ENCODE measurements at regions not wholly inside any gene's neighbourhood (a gene's known extent, or its start where the extent isn't known, plus 50 kb on each side); places are given as distances from the start of the nearest gene placed in this dataset.
"Not testable (repeated sequence)": the region's sequence is repeated elsewhere in the genome, so short reads cannot be mapped to it uniquely, and the experiment has no call there.

- no peak for DNase-seq (ENCODE audit: low read depth in 2 of 2)
Measured at GRCh38 chr3:13138833-13139145, 65.6 kb upstream of the IQSEC1 start.

GRCh38 chr3:13137941-13138832 is 65.0 kb upstream of the IQSEC1 start:
- peak in 1 of 2 donors; percentile 4 for DNase-seq (ENCODE audit: low read depth in 2 of 2)

GRCh38 chr3:13136848-13137247 is 63.6 kb upstream of the IQSEC1 start:
- DNase-seq (ENCODE audit: low read depth in 2 of 2): not testable (repeated sequence)

GRCh38 chr3:13136426-13136825 is 63.2 kb upstream of the IQSEC1 start:
- DNase-seq (ENCODE audit: low read depth in 2 of 2): no peak

GRCh38 chr3:13135811-13136321 is 62.6 kb upstream of the IQSEC1 start:
- DNase-seq (ENCODE audit: low read depth in 2 of 2): no peak

- no peak for DNase-seq (ENCODE audit: low read depth in 2 of 2)
Measured at GRCh38 chr3:13135251-13135810, 62.1 kb upstream of the IQSEC1 start.

- DNase-seq (ENCODE audit: low read depth in 2 of 2): no peak
Measured at GRCh38 chr3:13134879-13135206, 61.6 kb upstream of the IQSEC1 start.

- no peak for DNase-seq (ENCODE audit: low read depth in 2 of 2)
Measured at GRCh38 chr3:13134166-13134878, 61.1 kb upstream of the IQSEC1 start.

- DNase-seq (ENCODE audit: low read depth in 2 of 2): no peak
Measured at GRCh38 chr3:13133471-13133981, 60.3 kb upstream of the IQSEC1 start.

GRCh38 chr3:13132731-13133410 is 59.6 kb upstream of the IQSEC1 start:
- DNase-seq (ENCODE audit: low read depth in 2 of 2): no peak

GRCh38 chr3:13132281-13132680 is 59.1 kb upstream of the IQSEC1 start:
- DNase-seq (ENCODE audit: low read depth in 2 of 2): no peak

- DNase-seq (ENCODE audit: low read depth in 2 of 2): no peak
Measured at GRCh38 chr3:13130464-13131193, 57.4 kb upstream of the IQSEC1 start.

- no peak for DNase-seq (ENCODE audit: low read depth in 2 of 2)
Measured at GRCh38 chr3:13125092-13126015, 52.1 kb upstream of the IQSEC1 start.

- no peak for DNase-seq (ENCODE audit: low read depth in 2 of 2)
Measured at GRCh38 chr3:13124631-13125030, 51.4 kb upstream of the IQSEC1 start.

GRCh38 chr3:13123765-13124164 is 50.5 kb upstream of the IQSEC1 start:
- DNase-seq (ENCODE audit: low read depth in 2 of 2): no peak

GRCh38 chr3:13123013-13123654 is 49.9 kb upstream of the IQSEC1 start:
- no peak for DNase-seq (ENCODE audit: low read depth in 2 of 2)
